HepG2 (cell line): ENCODE measurements at regions not wholly inside any gene's neighbourhood (a gene's known extent, or its start where the extent isn't known, plus 50 kb on each side); places are given as distances from the start of the nearest gene placed in this dataset.
"Not testable (repeated sequence)": the region's sequence is repeated elsewhere in the genome, so short reads cannot be mapped to it uniquely, and the experiment has no call there.

Experiments used
- POLR2A ChIP-seq, 2 experiments: IDR thresholded peaks; 2 replicates each; pipeline ENCODE4 v1.6.1; 2011; ENCODE audit warnings: low read depth in 2 of 2, low read length in 2 of 2, mild to moderate bottlenecking in 1 of 2, moderate library complexity in 1 of 2; ENCODE audit not compliant: insufficient read depth in 1 of 2
- TAF1 ChIP-seq: sonication (generic); formaldehyde crosslinking; IDR thresholded peaks from 2 replicates; pipeline ENCODE4 v1.4.0; 2020; ENCODE audit warnings: missing genetic modification reagents
- ZNF34 ChIP-seq: sonication (generic); formaldehyde crosslinking; IDR thresholded peaks from 2 replicates; pipeline ENCODE4 v1.4.0; 2020; ENCODE audit warnings: mild to moderate bottlenecking, missing genetic modification reagents, borderline replicate concordance
- ZNF367 ChIP-seq: sonication (generic); formaldehyde crosslinking; IDR thresholded peaks from 2 replicates; pipeline ENCODE4 v1.4.0; 2020; ENCODE audit warnings: missing genetic modification reagents, borderline replicate concordance

DNA sequence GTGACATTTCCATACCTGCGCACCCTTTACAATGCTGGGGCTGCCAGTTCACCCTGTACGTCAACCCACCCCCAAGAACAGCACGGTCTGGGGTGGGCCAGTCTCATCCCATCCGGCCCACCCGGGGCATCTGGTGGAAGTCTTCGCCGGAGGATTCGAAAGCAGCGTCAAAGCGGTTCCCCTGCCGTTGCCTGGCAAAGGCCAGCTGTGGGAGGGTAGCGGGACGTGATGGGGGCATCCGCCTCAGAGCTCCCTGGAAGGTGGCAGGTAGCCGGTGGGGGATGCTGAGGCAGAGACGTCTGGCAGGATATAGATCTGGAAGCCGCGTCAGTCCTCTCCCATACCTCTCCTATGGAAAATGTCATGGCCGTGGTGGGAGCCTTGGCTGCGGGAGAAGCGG lies 749.1 kb upstream of the DEFB115 start:
- TF ChIP-seq POLR2A (IDR thresholded peaks at IDR 0.05; ENCODE audit: insufficient read depth in 1 of 2, low read depth in 2 of 2, low read length in 2 of 2); TAF1; ZNF367 (CRISPR knock-in tag); ZNF34 (CRISPR knock-in tag): not testable (repeated sequence)
